Osteoblast (primary cell): ENCODE measurements at regions not wholly inside any gene's neighbourhood (a gene's known extent, or its start where the extent isn't known, plus 50 kb on each side); places are given as distances from the start of the nearest gene placed in this dataset.

Experiments used
- DNase-seq: peaks from one replicate; pipeline ENCODE4 v3.0.0; 2011; ENCODE audit warnings: low spot score, mixed read lengths; ENCODE audit not compliant: insufficient read length; ENCODE audit errors: missing footprints
- H2AFZ ChIP-seq: 2 replicates; pipeline ENCODE4 v1.6.0; 2011; ENCODE audit warnings: mild to moderate bottlenecking, low read length
- H3K27ac ChIP-seq: 2 replicates; pipeline ENCODE4 v1.5.1; 2011; ENCODE audit warnings: mild to moderate bottlenecking, low read depth, low read length, moderate library complexity
- H3K27me3 ChIP-seq: 2 replicates; pipeline ENCODE4 v1.6.0; 2012; ENCODE audit warnings: mild to moderate bottlenecking, control low read depth, inconsistent platforms, low read length, moderate library complexity; ENCODE audit not compliant: insufficient read depth
- H3K36me3 ChIP-seq: 2 replicates; pipeline ENCODE4 v1.5.1; 2011; ENCODE audit warnings: mild to moderate bottlenecking, low read length, control low read depth, moderate library complexity; ENCODE audit not compliant: insufficient read depth
- H3K4me1 ChIP-seq: 2 replicates; pipeline ENCODE4 v1.5.1; 2011; ENCODE audit warnings: mild to moderate bottlenecking, low read length, control low read depth, moderate library complexity; ENCODE audit not compliant: insufficient read depth
- H3K4me2 ChIP-seq: 2 replicates; pipeline ENCODE4 v1.6.0; 2011; ENCODE audit warnings: mild to moderate bottlenecking, low read length; ENCODE audit not compliant: insufficient read depth
- H3K4me3 ChIP-seq: fragments of 200-600 bp; sonication (generic); 3 replicates; pipeline ENCODE4 v1.5.1; 2012; ENCODE audit warnings: mild to moderate bottlenecking, low read length, inconsistent platforms; ENCODE audit not compliant: insufficient read depth
- H3K79me2 ChIP-seq: 2 replicates; pipeline ENCODE4 v1.6.0; 2012; ENCODE audit warnings: mild to moderate bottlenecking, low read length, control low read depth, inconsistent platforms; ENCODE audit not compliant: insufficient read depth
- H3K9me3 ChIP-seq: 2 replicates; pipeline ENCODE4 v1.5.1; 2011; ENCODE audit warnings: low read depth, low read length, control low read depth
- H4K20me1 ChIP-seq: 2 replicates; pipeline ENCODE4 v1.6.0; 2012; ENCODE audit warnings: mild to moderate bottlenecking, low read length, control low read depth; ENCODE audit not compliant: insufficient read depth
- CTCF ChIP-seq: IDR thresholded peaks from 2 replicates; pipeline ENCODE4 v1.5.1; 2011; ENCODE audit warnings: mild to moderate bottlenecking, low read depth, low read length, moderate library complexity; ENCODE audit errors: extremely low read depth

- H3K4me2 ChIP-seq, result no peak overlapping the region
- no peaks in the 10 kb centered on the region for H4K20me1 ChIP-seq
- no peak overlapping the region for H2AFZ ChIP-seq
These were observed 175.0 kb upstream of the MCTP2 start for GRCh38 chr15:94056314-94056713.

GRCh38 chr15:94053626-94054025, 177.7 kb upstream of the MCTP2 start:
- no peaks in the 10 kb centered on the region for H3K27me3 ChIP-seq
- H3K4me2 ChIP-seq, result no peak overlapping the region
- no peaks in the 10 kb centered on the region for H3K36me3 ChIP-seq
- H3K27ac ChIP-seq, result no peak overlapping the region
- DNase-seq, result no peak
- H3K9me3 ChIP-seq, result peaks cover 4% of the 10 kb centered on the region
- H4K20me1 ChIP-seq, result no peaks in the 10 kb centered on the region
- H3K4me1 ChIP-seq, result no peaks in the 10 kb centered on the region
- no peak overlapping the region for H3K4me3 ChIP-seq
- H3K79me2 ChIP-seq, result no peaks in the 10 kb centered on the region
- H2AFZ ChIP-seq, result no peak overlapping the region
- no peak for TF ChIP-seq CTCF

More at GRCh38 chr15:94056314-94056713, 175.0 kb upstream of the MCTP2 start:
- Histone ChIP-seq H3K9me3 (peaks cover 4% of the 10 kb centered on the region), H3K79me2 (no peaks in the 10 kb centered on the region), H3K4me3 (no peak overlapping the region), H3K27ac (no peak overlapping the region), H3K36me3 (no peaks in the 10 kb centered on the region), H3K27me3 (no peaks in the 10 kb centered on the region), H3K4me1 (no peaks in the 10 kb centered on the region)
- no peak for TF ChIP-seq CTCF
- no peak for DNase-seq

- Histone ChIP-seq H3K4me2 (no peak overlapping the region), H4K20me1 (no peaks in the 10 kb centered on the region), H3K4me1 (no peaks in the 10 kb centered on the region), H3K27me3 (no peaks in the 10 kb centered on the region), H3K36me3 (no peaks in the 10 kb centered on the region), H3K9me3 (peaks cover 4% of the 10 kb centered on the region), H3K4me3 (no peak overlapping the region), H3K27ac (no peak overlapping the region), H2AFZ (no peak overlapping the region), H3K79me2 (no peaks in the 10 kb centered on the region)
- DNase-seq, result no peak
- TF ChIP-seq CTCF, result no peak
These were observed 178.7 kb upstream of the MCTP2 start for GRCh38 chr15:94052711-94053110.

- H3K4me2 ChIP-seq, result no peak overlapping the region
- H3K27ac ChIP-seq, result no peak overlapping the region
- H2AFZ ChIP-seq, result no peak overlapping the region
- DNase-seq, result no peak
- no peak overlapping the region for H3K4me3 ChIP-seq
- no peaks in the 10 kb centered on the region for H3K4me1 ChIP-seq
- no peak for TF ChIP-seq CTCF
- no peaks in the 10 kb centered on the region for H3K27me3 ChIP-seq
- H3K9me3 ChIP-seq, result peaks cover 4% of the 10 kb centered on the region
- H4K20me1 ChIP-seq, result no peaks in the 10 kb centered on the region
- no peaks in the 10 kb centered on the region for H3K79me2 ChIP-seq
- H3K36me3 ChIP-seq, result no peaks in the 10 kb centered on the region
These were observed 183.8 kb upstream of the MCTP2 start for GRCh38 chr15:94047566-94047965.
